HG03460 (cell line): ENCODE measurements at regions not wholly inside any gene's neighbourhood (a gene's known extent, or its start where the extent isn't known, plus 50 kb on each side); places are given as distances from the start of the nearest gene placed in this dataset.
A peak's percentile ranks its signal among the peaks of the same experiment; 100 is the strongest.

Source experiments
- ATAC-seq: cut with Tn5 transposase; IDR thresholded peaks from one replicate; pipeline ENCODE4 v1.9.1; 2021; ENCODE audit not compliant: unreplicated experiment

DNA sequence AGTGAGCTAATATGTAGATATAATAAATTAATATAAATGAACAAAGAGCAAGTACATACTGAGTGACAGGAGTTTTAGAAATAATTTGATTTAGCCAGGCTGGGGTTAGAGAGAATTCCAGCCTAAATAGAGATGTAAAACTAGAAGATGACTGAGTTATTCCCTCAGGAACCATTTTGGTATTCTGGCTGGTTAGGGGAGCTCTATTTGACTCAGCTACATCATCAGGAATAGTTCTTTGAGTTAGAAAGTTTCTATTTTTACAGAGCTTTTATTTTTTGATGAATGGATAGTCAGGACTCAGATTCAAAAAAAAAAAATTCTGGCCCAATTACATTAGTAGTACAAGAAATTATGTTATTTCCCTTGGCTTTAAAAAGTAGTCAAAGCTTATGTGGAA is 180.4 kb upstream of the MID1 start:
- no peak for ATAC-seq

DNA sequence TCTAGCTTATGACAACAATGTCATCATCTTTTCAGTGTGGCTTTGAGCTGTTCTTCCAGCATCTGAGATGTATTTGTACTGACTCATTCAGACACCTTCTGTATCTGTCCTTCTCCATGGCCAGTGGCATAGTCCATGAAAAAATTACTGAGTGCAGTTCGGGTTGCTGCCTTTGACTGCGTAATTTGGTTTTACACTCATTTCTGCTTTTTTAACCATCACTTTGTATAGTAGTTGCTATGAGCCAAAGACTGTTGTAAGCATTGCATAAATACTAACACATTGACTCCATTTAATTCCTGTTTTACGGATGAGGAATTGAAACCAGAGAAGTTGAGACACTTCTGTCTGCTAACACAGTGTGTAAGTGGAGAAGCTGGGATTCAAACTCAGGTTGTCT is 190.7 kb upstream of the MID1 start:
- ATAC-seq = no peak

DNA sequence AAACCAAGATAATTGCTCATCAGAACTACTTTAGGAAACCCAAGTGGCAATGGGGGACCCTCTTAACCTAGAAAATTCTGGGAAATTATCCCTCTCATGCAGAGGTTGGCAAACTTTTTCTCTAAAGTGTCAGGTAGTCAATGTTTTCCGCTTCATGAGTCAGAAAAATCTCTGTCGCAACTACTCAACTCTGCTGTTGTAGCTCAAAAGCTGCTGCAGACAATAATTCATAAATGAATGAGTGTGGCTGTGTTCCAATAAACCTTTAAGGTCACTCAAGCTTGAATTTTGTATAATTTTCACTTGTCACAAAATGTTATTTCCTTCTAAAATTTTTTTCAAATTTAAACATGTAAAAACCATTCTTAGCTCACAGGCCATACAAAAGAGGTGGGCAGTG is 193.4 kb upstream of the MID1 start:
- ATAC-seq = no peak

DNA sequence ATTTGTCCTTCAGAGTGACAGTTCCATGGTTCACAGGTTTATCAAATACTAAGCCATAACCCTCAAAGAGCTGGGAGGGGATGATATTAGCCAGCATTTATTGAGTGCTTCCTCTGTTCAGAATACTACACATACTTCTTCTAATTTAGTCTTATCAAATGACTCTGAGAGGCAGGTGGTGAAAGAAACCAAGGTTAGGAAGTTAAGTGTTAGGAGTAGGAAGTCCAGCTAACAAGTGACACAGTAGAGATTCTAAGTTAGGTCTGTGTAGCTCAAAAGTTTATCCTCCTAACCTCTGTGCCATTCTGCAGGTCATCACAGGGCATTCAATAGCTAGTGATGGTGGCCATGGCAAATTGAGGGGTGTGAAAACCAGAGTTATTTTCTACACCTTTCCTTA is 198.3 kb upstream of the MID1 start:
- ATAC-seq = no peak

DNA sequence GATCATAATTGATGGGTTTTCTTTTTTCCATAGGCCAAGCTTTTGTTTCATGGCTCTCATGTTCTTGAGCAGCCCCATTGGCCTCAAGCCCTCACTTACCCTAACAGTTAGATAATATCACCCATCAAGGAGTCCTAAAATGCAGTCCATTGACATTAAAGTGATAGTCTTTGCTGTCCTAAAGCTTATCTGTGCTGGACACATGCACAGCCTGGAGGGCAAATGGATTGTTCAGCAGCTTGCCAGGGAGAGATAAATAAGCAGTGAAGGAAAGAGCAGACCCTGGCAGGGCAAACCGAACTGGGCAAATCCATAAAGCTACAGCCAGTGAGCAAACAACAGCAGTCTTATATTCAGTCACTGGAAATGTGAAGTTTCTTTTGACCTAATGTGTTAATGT is 199.6 kb upstream of the MID1 start:
- no peak for ATAC-seq

DNA sequence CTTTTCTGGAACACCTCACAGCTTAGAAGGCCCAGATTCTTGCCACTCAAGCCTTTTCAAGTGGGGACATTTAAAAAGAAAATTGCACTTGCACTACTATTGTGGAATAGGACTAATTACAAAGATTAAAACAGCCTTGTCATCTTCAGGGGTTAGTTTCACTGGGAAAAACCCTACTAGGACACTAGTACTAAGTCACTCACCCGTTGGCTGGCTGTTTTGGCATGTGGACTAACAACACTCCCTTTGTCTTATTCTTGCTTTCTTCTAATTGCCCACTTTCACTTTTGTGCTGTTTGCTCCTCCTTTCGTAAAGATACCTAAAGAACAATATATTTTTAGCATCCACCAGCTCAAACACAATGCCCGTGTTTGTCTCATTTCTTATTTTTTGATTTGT is 200.9 kb upstream of the MID1 start:
- ATAC-seq = no peak

DNA sequence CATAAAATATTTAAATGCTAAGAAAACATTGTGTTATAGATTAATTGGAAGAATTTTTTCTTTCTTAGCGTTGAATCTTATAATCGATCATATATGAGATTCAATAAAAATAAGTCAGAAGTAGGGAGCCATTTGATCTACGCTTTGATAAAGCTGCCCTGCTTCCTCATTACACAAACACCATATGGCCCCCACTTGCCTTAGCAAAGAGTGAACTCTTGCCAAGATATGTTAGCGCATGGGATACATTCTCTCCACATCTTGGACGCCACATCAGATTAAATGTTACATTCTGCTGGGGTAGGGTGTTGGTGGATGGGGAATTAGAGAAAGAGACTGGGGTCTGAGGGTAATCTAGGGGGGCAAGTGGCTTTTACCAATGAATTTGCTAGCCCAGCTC is 207.7 kb upstream of the MID1 start:
- no peak for ATAC-seq

DNA sequence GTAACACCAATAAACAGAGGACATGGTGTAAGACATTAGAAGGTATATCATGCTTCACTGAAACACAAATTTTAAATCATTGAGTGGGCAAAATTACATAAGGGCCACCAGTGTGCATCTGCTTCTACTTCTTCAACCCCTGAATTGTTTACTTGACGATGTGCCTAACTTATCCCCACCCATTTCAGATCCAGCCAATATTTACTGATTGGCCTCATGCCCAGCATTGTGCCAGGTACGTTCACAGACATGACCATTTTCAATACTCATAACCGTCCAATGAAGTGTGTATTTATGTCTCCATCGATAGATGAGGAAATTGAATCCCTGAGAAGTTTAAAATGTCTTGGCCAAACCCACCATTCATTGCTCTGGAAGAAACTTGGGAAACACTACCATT is 208.3 kb upstream of the MID1 start:
- ATAC-seq = no peak

DNA sequence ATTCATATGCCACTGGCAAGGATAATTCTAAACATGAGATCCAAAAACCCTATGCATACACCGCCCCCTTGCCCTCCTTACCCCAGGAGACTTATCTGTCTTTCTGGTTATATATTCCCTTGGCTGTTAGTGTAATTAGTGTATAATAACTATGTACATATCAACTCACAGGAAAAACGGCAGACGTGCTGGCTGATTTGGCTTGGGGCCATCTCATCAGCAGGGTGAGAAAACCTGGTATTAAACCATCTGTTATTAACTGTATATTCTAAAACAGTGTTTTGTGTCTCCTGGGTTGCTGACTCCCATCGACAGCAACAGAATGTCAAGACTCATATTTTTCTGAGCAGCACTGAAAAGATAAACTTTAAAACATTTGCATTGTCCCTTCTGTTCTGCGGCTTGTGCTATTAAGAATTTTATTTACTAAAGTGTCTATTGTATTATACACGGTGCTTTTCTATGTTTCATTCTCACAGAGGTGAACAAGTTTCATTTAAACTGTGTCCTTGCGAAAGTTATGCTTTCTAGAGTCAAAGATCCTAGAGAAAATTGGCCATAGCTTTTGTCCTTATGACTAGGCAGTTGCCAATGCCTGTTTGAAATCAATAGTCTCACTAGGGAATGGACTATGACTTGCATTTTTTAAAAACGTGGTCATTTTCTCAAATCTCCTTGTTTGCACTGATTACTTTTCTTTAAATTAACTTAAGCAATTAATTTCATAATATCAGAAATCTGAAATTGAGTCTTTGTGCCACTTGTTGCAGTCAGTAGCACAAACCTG is 211.5 kb upstream of the MID1 start:
- no peak for ATAC-seq

DNA sequence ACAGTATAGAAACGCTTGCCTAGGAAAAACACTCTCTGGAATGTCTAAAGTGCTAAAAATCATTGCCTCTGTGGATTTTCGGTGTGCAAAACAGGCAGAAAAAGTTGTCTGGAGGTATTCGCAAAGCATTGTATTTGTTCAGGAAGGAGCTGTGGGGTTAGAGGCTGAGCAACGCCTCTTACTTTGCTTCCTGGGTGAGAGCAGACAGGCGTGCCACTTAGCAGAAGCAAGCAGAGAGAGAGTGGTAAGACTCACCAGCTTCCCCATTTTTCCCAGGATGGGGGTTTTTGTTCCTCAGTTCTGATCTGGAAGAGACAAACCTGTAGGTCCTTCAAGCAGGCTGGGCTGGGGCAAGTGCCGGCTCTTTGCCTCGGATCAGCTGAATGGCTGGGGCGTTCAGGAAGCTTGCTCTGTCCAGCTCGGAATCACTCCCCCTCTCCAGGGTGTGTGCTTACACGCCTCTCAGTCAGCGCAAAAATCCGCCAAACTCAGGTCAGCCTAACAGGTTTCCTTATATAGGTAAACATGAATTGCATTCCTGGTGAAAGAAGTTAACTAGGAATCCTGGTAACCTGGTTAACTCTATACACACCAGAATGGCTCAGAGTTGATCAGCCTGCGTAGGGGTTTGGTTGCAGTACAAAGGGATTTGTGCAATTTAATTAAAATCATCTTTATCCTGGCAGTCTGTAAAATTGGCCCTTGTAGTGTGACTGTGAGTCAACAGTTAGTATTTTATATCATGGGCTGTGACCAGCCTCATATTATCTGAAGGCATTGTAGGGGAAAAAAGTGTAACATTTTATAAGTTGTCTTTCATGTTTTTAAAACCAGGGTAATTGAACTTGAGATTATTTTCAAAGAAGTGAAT is 213.1 kb upstream of the MID1 start:
- ATAC-seq = no peak

DNA sequence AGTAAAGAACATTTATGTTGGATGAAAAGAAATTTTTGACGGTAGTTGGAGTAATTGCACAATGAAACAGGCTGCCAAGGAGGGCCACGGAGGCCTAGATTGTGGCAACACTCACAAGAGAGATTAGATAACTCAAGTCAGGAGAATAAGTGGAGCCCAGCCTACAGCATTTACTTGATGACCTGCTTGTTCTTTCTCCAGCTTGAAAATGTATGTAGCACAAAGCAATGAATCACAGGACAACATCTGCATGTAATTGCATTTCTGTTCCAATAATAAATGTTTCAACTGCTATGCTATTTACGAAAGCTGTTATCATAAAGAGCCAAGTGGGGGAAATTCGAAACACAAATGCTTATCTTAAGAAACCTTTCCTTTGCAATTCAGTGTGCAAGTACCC is 221.2 kb upstream of the MID1 start:
- no peak for ATAC-seq

DNA sequence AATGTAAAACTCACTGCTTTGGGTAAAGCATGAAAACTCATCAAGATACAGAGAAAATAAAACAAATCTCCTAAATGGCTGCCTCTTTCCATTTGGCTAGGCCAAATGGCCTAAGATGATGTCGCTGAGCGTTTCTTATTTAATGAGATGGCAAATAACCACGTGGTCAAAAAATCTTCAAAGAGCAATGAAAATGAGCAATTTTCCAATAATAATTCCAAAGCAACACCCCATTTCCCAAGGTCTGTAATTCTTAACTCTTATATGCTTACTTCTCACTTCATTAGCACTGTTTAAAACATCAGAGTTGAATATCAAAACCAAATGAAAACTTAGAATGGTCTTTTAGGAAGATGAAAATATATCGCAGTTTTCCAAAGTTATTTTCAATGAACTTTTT is 222.3 kb upstream of the MID1 start:
- no peak for ATAC-seq

DNA sequence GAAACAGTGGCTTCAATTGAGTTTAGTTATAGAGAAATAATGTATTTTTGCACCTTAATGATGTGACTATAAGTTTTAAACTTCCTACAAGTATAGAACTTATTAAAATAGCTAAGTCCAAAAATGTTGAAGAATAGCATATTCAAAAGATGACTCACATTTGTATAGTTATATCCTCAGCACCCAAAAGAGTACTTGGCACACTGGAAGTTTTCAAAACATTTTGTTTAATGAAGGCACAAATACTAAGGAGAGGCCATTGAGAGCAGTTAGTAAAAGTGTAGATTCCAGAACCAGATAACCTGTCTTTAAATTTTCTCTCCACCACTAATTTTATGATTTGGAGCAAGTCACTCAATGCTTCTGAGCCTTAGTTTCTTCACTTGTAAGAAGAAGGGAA is 226.9 kb upstream of the MID1 start:
- ATAC-seq = no peak

DNA sequence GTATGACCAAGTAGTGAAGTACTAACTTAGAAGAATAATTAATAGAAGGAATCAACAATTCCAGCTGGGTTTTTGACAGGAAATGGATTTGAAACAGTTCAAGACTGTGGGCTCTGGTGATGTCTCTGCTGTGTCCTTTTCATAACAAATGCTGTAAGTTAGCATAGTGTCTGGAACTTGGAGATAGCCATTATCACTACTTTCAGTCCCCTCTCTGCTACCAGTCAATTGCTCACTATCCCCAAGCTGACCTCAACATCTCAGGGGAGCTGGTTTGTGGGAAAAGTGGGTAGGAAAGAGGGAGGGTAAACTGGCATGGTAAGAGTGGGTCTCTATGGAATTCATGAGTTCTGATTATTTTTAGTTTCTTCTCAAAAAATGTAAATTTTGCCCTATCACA is 231.4 kb upstream of the MID1 start:
- ATAC-seq = no peak

DNA sequence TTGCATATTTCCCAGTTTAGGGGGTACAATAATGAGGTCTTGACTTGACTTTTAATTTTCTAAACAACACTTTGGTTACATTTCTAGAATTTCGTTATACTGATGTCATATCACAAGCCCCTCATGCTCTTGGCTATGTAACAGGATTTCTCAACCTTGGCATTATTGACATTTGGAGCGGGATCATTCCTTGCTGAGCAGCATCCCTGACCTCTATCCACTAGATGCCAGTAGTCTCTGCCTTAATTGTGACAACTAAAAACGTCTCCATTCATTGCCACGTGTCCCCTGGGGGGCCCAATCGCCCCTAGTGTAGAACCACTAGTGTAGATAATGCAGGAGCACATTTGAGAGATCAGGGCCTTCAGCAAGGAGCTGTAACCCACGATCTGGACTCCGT is 234.2 kb upstream of the MID1 start:
- no peak for ATAC-seq

DNA sequence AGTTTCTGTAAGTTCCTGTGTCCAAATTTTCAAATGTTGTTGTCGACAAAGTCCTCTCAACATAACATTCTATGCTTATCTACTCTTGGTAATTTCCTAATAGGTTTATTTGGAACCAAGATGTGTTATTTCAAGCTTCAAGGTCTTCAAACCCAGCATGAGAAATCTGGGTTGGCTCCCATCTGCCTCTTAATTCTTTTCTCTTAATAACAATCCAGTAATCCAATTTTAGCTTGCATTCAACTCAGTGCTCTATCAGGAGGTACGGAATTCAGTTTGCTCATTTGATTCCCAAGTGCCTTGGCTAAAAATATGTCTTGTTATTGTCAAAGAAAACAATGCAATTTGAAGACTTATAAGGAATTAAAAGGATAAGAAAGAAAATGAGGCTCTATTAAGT is 235.5 kb upstream of the MID1 start:
- ATAC-seq = no peak

DNA sequence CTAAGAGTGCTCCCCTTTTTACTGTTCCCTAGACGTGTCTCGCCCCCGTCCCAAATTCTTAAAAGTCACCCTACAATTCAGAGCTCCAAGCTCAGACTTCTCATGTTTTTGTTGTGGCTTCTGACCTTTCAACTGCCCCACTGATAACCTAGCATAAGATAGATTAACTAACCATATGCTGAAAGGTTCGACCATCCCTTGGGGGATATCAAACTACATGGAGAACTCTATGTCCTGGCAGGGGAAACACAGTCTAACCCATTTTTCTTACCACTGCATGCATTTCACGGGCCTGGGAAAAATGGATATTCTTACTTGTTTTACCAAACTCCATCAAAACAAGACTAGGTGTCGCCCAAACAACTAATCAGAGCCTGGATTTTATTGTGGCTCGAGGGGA is 236.4 kb upstream of the MID1 start:
- no peak for ATAC-seq

DNA sequence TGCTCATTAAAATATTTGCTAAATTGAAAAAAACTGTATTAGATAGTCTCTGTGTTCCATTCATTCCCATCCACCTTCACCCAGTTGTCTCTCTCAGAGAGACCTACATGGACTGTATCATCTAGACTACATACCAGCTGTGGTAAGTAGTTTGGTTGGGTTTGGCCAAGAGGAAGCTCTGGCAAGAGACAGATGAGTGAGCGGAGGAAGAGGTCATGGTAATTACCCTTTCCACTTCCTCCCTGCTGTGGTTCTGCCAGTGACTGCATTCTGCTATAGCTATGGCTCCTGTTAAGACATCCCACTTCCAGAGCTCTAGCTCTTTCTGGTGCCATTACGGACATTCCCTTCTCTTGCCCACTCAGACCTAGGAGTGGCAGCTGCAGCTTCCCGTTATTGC is 239.0 kb upstream of the MID1 start:
- ATAC-seq = no peak

DNA sequence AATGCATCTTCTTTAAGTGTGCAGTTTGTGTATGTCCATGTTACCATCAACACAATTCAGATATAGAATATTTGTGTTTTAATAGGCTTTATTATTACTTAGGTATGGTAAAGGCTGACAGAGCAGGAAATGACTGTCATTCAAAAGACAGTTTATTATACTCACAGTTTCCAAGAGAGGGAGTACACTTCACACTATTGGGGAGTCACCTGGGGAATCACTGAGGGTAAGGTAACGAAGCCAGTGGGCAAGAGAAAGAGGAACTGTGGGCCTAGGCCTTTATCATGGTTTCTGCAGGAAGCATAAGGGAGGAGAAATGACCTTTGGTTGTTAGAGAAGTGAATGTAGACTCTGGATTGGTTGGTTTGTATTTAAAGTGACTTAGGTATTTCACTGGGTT is 235.1 kb upstream of the HCCS start:
- ATAC-seq = peak; percentile 74

DNA sequence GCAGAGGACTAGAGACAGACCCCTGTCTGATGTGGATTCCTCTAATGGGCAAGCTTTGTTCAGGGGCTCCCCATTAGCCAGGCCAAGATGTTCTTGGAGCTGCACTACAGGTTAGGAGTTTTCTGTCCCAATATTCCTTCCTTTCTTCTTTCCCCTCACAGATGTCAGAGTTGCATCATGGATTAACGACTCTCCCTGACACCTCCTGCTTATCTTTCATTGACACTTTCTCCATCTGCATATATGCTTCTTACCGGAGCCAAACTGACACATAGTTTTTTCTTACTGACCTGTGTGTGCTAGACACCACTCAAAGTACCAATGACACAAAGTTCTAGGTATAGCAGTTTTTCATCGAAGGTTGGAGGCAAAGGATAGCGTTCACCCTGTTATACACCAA is 228.6 kb upstream of the HCCS start:
- ATAC-seq = no peak

DNA sequence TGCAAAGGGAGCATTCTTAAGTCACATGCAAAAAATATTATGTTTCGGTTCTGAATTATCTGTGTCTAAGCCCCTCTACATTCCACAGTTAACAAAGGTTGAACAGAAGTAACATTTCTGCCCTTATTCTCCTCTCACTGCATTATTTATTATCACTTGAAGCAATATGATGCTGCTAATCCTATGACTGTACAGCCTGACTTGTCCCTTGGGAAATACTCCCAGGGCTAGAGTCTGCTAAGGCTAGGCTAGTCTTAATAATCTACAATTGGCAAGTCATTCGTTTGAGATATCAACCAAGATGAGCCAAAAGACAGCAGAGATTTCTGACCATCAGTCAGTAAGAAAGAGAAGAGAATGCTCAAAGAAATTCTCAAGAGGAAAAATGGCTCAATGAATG is 226.9 kb upstream of the HCCS start:
- ATAC-seq = no peak

DNA sequence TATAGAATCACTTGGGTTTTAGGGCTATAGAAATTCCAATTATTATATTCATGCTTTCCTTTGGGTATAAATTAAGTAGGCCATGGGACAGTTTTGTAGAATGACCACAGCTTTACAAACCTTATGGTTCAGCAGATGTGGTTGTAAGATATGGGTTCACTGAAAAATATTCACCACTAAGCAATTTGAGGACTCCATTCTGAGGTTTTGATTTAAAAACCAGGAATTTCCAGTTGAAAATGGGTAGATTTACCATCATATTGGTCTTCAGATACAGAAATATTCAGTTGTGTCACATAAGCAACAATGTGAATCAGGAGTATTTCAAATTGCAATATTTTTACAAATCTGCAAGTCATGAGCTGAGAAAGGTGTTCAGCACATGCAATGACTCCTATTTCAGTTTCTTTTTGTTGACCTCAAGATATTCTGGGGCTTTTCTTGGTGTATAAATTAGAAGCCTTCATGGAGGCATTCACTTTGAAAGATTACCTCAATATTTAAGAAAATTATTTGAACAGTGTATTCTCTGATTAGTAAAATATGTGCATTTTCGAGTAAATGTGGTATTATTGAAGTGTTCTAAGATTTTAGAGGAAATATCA is 218.4 kb upstream of the HCCS start:
- ATAC-seq = no peak
